ENCODE measurements at regions not wholly inside any gene's neighbourhood (a gene's known extent, or its start where the extent isn't known, plus 50 kb on each side); places are given as distances from the start of the nearest gene placed in this dataset.

GRCh38 chr7:46572691-46573090 lies 651.6 kb upstream of the IGFBP3 start:
- DNase-seq (ENCODE audit: low read depth) = no peak

- no peak for DNase-seq (ENCODE audit: low read depth)
Measured at GRCh38 chr7:46571996-46572395, 650.9 kb upstream of the IGFBP3 start.

- no peak for DNase-seq (ENCODE audit: low read depth)
Measured at GRCh38 chr7:46569133-46569465, 648.0 kb upstream of the IGFBP3 start.

- DNase-seq (ENCODE audit: low read depth) = no peak
Measured at GRCh38 chr7:46568420-46569132, 647.5 kb upstream of the IGFBP3 start.

GRCh38 chr7:46567858-46568257 lies 646.8 kb upstream of the IGFBP3 start:
- DNase-seq (ENCODE audit: low read depth) = no peak

GRCh38 chr7:46566097-46566774 lies 645.2 kb upstream of the IGFBP3 start:
- DNase-seq (ENCODE audit: low read depth) = no peak

GRCh38 chr7:46565253-46566096 lies 644.4 kb upstream of the IGFBP3 start:
- no peak for DNase-seq (ENCODE audit: low read depth)

- DNase-seq (ENCODE audit: low read depth) = peak; percentile 84
Measured at GRCh38 chr7:46559194-46559832, 638.2 kb upstream of the IGFBP3 start.

GRCh38 chr7:46558482-46559193 lies 637.6 kb upstream of the IGFBP3 start:
- peak; percentile 61 for DNase-seq (ENCODE audit: low read depth)

GRCh38 chr7:46557781-46558180 lies 636.7 kb upstream of the IGFBP3 start:
- no peak for DNase-seq (ENCODE audit: low read depth)

- DNase-seq (ENCODE audit: low read depth) = no peak
Measured at GRCh38 chr7:46557295-46557711, 636.2 kb upstream of the IGFBP3 start.

GRCh38 chr7:46554688-46555422 lies 633.8 kb upstream of the IGFBP3 start:
- DNase-seq (ENCODE audit: low read depth) = no peak

- no peak for DNase-seq (ENCODE audit: low read depth)
Measured at GRCh38 chr7:46551603-46552002, 630.5 kb upstream of the IGFBP3 start.

GRCh38 chr7:46550864-46551263 lies 629.8 kb upstream of the IGFBP3 start:
- no peak for DNase-seq (ENCODE audit: low read depth)

- DNase-seq (ENCODE audit: low read depth) = no peak
Measured at GRCh38 chr7:46549892-46550639, 629.0 kb upstream of the IGFBP3 start.

- DNase-seq (ENCODE audit: low read depth) = no peak
Measured at GRCh38 chr7:46549347-46549746, 628.3 kb upstream of the IGFBP3 start.

- DNase-seq (ENCODE audit: low read depth) = no peak
Measured at GRCh38 chr7:46547044-46547443, 626.0 kb upstream of the IGFBP3 start.

GRCh38 chr7:46545790-46546189 lies 624.7 kb upstream of the IGFBP3 start:
- DNase-seq (ENCODE audit: low read depth) = peak; percentile 44

- DNase-seq (ENCODE audit: low read depth) = peak; percentile 68
Measured at GRCh38 chr7:46544396-46545008, 623.4 kb upstream of the IGFBP3 start.

GRCh38 chr7:46542076-46542475 lies 621.0 kb upstream of the IGFBP3 start:
- no peak for DNase-seq (ENCODE audit: low read depth)
